Smooth muscle cell (in vitro differentiated cells): ENCODE measurements at regions not wholly inside any gene's neighbourhood (a gene's known extent, or its start where the extent isn't known, plus 50 kb on each side); places are given as distances from the start of the nearest gene placed in this dataset.

Experiments used
- DNase-seq: peaks from one replicate; lab custom pipeline; 2025; ENCODE audit not compliant: unreplicated experiment; lab: John Stamatoyannopoulos, UW
- H2AFZ ChIP-seq: fragments of 200-600 bp; sonication (generic); 2 replicates; pipeline ENCODE4 v1.6.0; 2016; ENCODE audit warnings: antibody characterized with exemption, low read depth, mild to moderate bottlenecking
- H3F3A ChIP-seq: fragments of 200-600 bp; sonication (generic); 2 replicates; pipeline ENCODE4 v1.6.0; 2017; ENCODE audit warnings: antibody characterized with exemption, low read depth
- H3K27ac ChIP-seq: fragments of 200-600 bp; sonication (generic); 2 replicates; pipeline ENCODE4 v1.5.1; 2016; ENCODE audit warnings: low read depth, mild to moderate bottlenecking
- H3K27me3 ChIP-seq: fragments of 200-600 bp; sonication (generic); 2 replicates; pipeline ENCODE4 v1.6.1; 2016; ENCODE audit warnings: low read depth, mild to moderate bottlenecking
- H3K36me3 ChIP-seq: fragments of 200-600 bp; sonication (generic); 2 replicates; pipeline ENCODE4 v1.5.1; 2016; ENCODE audit warnings: low read depth
- H3K4me1 ChIP-seq: fragments of 200-600 bp; sonication (generic); 2 replicates; pipeline ENCODE4 v1.5.1; 2016; ENCODE audit warnings: low read depth
- H3K4me2 ChIP-seq: fragments of 200-600 bp; sonication (generic); 2 replicates; pipeline ENCODE4 v1.6.0; 2016; ENCODE audit warnings: mild to moderate bottlenecking
- H3K4me3 ChIP-seq: fragments of 200-600 bp; sonication (generic); 2 replicates; pipeline ENCODE4 v1.5.1; 2016; ENCODE audit warnings: mild to moderate bottlenecking
- H3K79me2 ChIP-seq: fragments of 200-600 bp; sonication (generic); 2 replicates; pipeline ENCODE4 v1.6.0; 2016; ENCODE audit warnings: low read depth, mild to moderate bottlenecking
- H3K9ac ChIP-seq: fragments of 200-600 bp; sonication (generic); 2 replicates; pipeline ENCODE4 v1.6.0; 2016; ENCODE audit warnings: low read depth
- H3K9me3 ChIP-seq: fragments of 200-600 bp; sonication (generic); replicated peaks from 2 replicates; pipeline ENCODE4 v1.5.1; 2016; ENCODE audit warnings: low read depth
- H4K20me1 ChIP-seq: fragments of 200-600 bp; sonication (generic); 2 replicates; pipeline ENCODE4 v1.6.0; 2016; ENCODE audit warnings: low read depth
- CTCF ChIP-seq: fragments of 200-600 bp; sonication (generic); IDR thresholded peaks from 2 replicates; pipeline ENCODE4 v1.5.1; 2017; ENCODE audit warnings: borderline replicate concordance, mild to moderate bottlenecking, antibody characterized with exemption; ENCODE audit not compliant: insufficient read depth, poor library complexity, severe bottlenecking
- WGBS: methylation state at CpG from one replicate; pipeline ENCODE4 v1.1.7; 2016; ENCODE audit warnings: low lambda C conversion rate; 5-methylcytosine and 5-hydroxymethylcytosine counted together

- peaks cover 16% of the 10 kb centered on the region for H3K27me3 ChIP-seq
Measured at GRCh38 chr6:165799391-165800153, 136.5 kb upstream of the PDE10A start.

GRCh38 chr6:165798991-165799390 lies 135.9 kb upstream of the PDE10A start:
- DNase-seq, result no peak
- WGBS, result 92% methylated on average over 4 of the region's 4 CpGs
- no peaks in the 10 kb centered on the region for H3K9me3 ChIP-seq

More at GRCh38 chr6:165799391-165800153, 136.5 kb upstream of the PDE10A start:
- no peaks in the 10 kb centered on the region for H4K20me1 ChIP-seq
- H3K4me3 ChIP-seq, result no peak overlapping the region
- no peaks in the 10 kb centered on the region for H3F3A ChIP-seq
- H3K9me3 ChIP-seq, result no peaks in the 10 kb centered on the region
- no peaks in the 10 kb centered on the region for H3K79me2 ChIP-seq
- H3K4me2 ChIP-seq, result peak overlapping the region; percentile 48
- H3K36me3 ChIP-seq, result no peaks in the 10 kb centered on the region
- 63% methylated on average over 8 of the region's 8 CpGs for WGBS
- no peak overlapping the region for H3K9ac ChIP-seq
- no peaks in the 10 kb centered on the region for H3K4me1 ChIP-seq
- peak overlapping the region; percentile 51 for H2AFZ ChIP-seq
- no peak for DNase-seq
- TF ChIP-seq CTCF, result no peak
- H3K27ac ChIP-seq, result no peak overlapping the region

GRCh38 chr6:165794179-165794601 lies 131.1 kb upstream of the PDE10A start:
- Histone ChIP-seq H4K20me1 (no peaks in the 10 kb centered on the region), H3K27me3 (no peaks in the 10 kb centered on the region), H3K79me2 (no peaks in the 10 kb centered on the region), H3K9ac (no peak overlapping the region), H3K4me1 (no peaks in the 10 kb centered on the region), H3K4me3 (no peak overlapping the region), H3K27ac (no peak overlapping the region), H3K36me3 (no peaks in the 10 kb centered on the region), H3K4me2 (no peak overlapping the region), H2AFZ (no peak overlapping the region), H3K9me3 (no peaks in the 10 kb centered on the region), H3F3A (no peaks in the 10 kb centered on the region)
- TF ChIP-seq CTCF, result no peak
- no peak for DNase-seq
- 91% methylated on average over 6 of the region's 6 CpGs for WGBS

More at GRCh38 chr6:165798991-165799390, 135.9 kb upstream of the PDE10A start:
- H3K79me2 ChIP-seq, result no peaks in the 10 kb centered on the region
- H3F3A ChIP-seq, result no peaks in the 10 kb centered on the region
- H3K9ac ChIP-seq, result no peak overlapping the region
- no peak for TF ChIP-seq CTCF
- H2AFZ ChIP-seq, result no peak overlapping the region
- no peak overlapping the region for H3K4me3 ChIP-seq
- no peaks in the 10 kb centered on the region for H3K36me3 ChIP-seq
- H3K4me2 ChIP-seq, result no peak overlapping the region
- no peaks in the 10 kb centered on the region for H4K20me1 ChIP-seq
- H3K4me1 ChIP-seq, result no peaks in the 10 kb centered on the region
- peaks cover 10% of the 10 kb centered on the region for H3K27me3 ChIP-seq
- no peak overlapping the region for H3K27ac ChIP-seq
